NCI-H526 treated with DMSO at 0.1 percent for 48 hours (cell line): ENCODE measurements at regions not wholly inside any gene's neighbourhood (a gene's known extent, or its start where the extent isn't known, plus 50 kb on each side); places are given as distances from the start of the nearest gene placed in this dataset.
"Not testable (repeated sequence)": the region's sequence is repeated elsewhere in the genome, so short reads cannot be mapped to it uniquely, and the experiment has no call there.

Experiments used
- DNase-seq: peaks from one replicate; lab custom pipeline; 2025; lab: John Stamatoyannopoulos, UW

GRCh38 chr13:52931131-52931530 lies 82.7 kb upstream of the PCDH8 start:
- peak; percentile 98 for DNase-seq

- no peak for DNase-seq
These were observed 81.4 kb upstream of the PCDH8 start for GRCh38 chr13:52929846-52930245.

GRCh38 chr13:52926971-52927370 lies 78.5 kb upstream of the PCDH8 start:
- DNase-seq = no peak

- peak; percentile 46 for DNase-seq
These were observed 77.4 kb upstream of the PCDH8 start for GRCh38 chr13:52925775-52926285.

GRCh38 chr13:52925251-52925650 lies 76.8 kb upstream of the PCDH8 start:
- DNase-seq = no peak

- DNase-seq = no peak
These were observed 76.1 kb upstream of the PCDH8 start for GRCh38 chr13:52924289-52925148.

- DNase-seq = no peak
These were observed 74.5 kb upstream of the PCDH8 start for GRCh38 chr13:52922961-52923360.

- no peak for DNase-seq
These were observed 72.8 kb upstream of the PCDH8 start for GRCh38 chr13:52921194-52921593.

- DNase-seq = no peak
These were observed 68.1 kb upstream of the PCDH8 start for GRCh38 chr13:52916486-52916990.

- DNase-seq = no peak
These were observed 62.9 kb upstream of the PCDH8 start for GRCh38 chr13:52911340-52911739.

GRCh38 chr13:52910318-52910717 lies 61.9 kb upstream of the PCDH8 start:
- DNase-seq = not testable (repeated sequence)

- DNase-seq = no peak
These were observed 57.9 kb upstream of the PCDH8 start for GRCh38 chr13:52906122-52906903.

- no peak for DNase-seq
These were observed 57.3 kb upstream of the PCDH8 start for GRCh38 chr13:52905701-52906100.

- no peak for DNase-seq
These were observed 54.9 kb upstream of the PCDH8 start for GRCh38 chr13:52903320-52903719.

- no peak for DNase-seq
These were observed 50.8 kb upstream of the PCDH8 start for GRCh38 chr13:52899206-52899605.
